CD14-positive monocyte (primary cell): ENCODE measurements at regions not wholly inside any gene's neighbourhood (a gene's known extent, or its start where the extent isn't known, plus 50 kb on each side); places are given as distances from the start of the nearest gene placed in this dataset.
"Not testable (repeated sequence)": the region's sequence is repeated elsewhere in the genome, so short reads cannot be mapped to it uniquely, and the experiment has no call there.

ENCODE experiments used
- DNase-seq, 3 donors: peaks; one replicate each; pipeline ENCODE4 v3.0.0-alpha.2; 2011 to 2022
- H2AFZ ChIP-seq: 2 replicates; pipeline ENCODE4 v1.6.0; 2012; ENCODE audit warnings: mild to moderate bottlenecking, low read depth, low read length, inconsistent platforms; ENCODE audit not compliant: insufficient read depth, poor library complexity, severe bottlenecking
- H3K27ac ChIP-seq, 2 donors: 1 replicate in 1 of 2; 2 replicates in 1 of 2; pipeline ENCODE4 v1.5.1; 2012 to 2013; ENCODE audit warnings: low read length in 2 of 2, control low read depth in 1 of 2, inconsistent platforms in 1 of 2, low read depth in 1 of 2, mild to moderate bottlenecking in 1 of 2
- H3K27me3 ChIP-seq, 2 donors: one replicate each; pipeline versions ENCODE4 v1.6.0 to v1.6.1; 2011 to 2013; ENCODE audit warnings: low read length in 2 of 2; ENCODE audit not compliant: control insufficient read depth in 2 of 2, insufficient read depth in 2 of 2
- H3K36me3 ChIP-seq, 2 donors: replicated peaks in 1 of 2; 1 replicate in 1 of 2; 2 replicates in 1 of 2; pipeline versions ENCODE4 v1.5.1 to v1.6.1; 2012 to 2013; ENCODE audit warnings: low read length in 2 of 2, control low read depth in 1 of 2, inconsistent platforms in 1 of 2, mild to moderate bottlenecking in 1 of 2; ENCODE audit not compliant: insufficient read depth in 2 of 2, control insufficient read depth in 1 of 2
- H3K4me1 ChIP-seq, 2 donors: 1 replicate in 1 of 2; 2 replicates in 1 of 2; pipeline versions ENCODE4 v1.5.1 to v1.6.1; 2012 to 2013; ENCODE audit warnings: low read length in 2 of 2, control low read depth in 1 of 2, inconsistent platforms in 1 of 2, mild to moderate bottlenecking in 1 of 2, moderate library complexity in 1 of 2; ENCODE audit not compliant: insufficient read depth in 2 of 2, control insufficient read depth in 1 of 2
- H3K4me2 ChIP-seq: replicated peaks from 2 replicates; pipeline ENCODE3; 2012; ENCODE audit warnings: low read length, moderate library complexity, mild to moderate bottlenecking; ENCODE audit not compliant: poor library complexity, severe bottlenecking; ENCODE audit errors: extremely low read depth
- H3K4me3 ChIP-seq, 3 experiments: fragments of 200-600 bp in 1 of 3; sonication (generic) in 1 of 3; replicated peaks in 1 of 3; 1 replicate in 2 of 3; 2 replicates in 1 of 3; pipeline ENCODE4 v1.5.1; 2011 to 2013; ENCODE audit warnings: low read length in 3 of 3, mild to moderate bottlenecking in 3 of 3, control low read depth in 2 of 3, low read depth in 2 of 3, inconsistent platforms in 1 of 3, moderate library complexity in 1 of 3
- H3K79me2 ChIP-seq: 2 replicates; pipeline ENCODE4 v1.6.0; 2012; ENCODE audit warnings: mild to moderate bottlenecking, control low read depth, inconsistent platforms, low read length, moderate library complexity; ENCODE audit not compliant: insufficient read depth
- H3K9ac ChIP-seq: 2 replicates; pipeline ENCODE4 v1.6.0; 2017; ENCODE audit warnings: low read length, mild to moderate bottlenecking; ENCODE audit not compliant: insufficient read depth, poor library complexity, severe bottlenecking
- H3K9me3 ChIP-seq, 2 donors: replicated peaks in 1 of 2; 1 replicate in 1 of 2; 2 replicates in 1 of 2; pipeline versions ENCODE4 v1.5.1 to v1.6.1; 2012 to 2013; ENCODE audit warnings: low read length in 2 of 2, control low read depth in 1 of 2; ENCODE audit not compliant: control insufficient read depth in 1 of 2, insufficient read depth in 1 of 2
- H4K20me1 ChIP-seq: 2 replicates; pipeline ENCODE4 v1.6.0; 2012; ENCODE audit warnings: mild to moderate bottlenecking, low read length, control low read depth, moderate library complexity; ENCODE audit not compliant: insufficient read depth
- H3K27ac Mint-ChIP-seq, 7 donors: one replicate each; pipeline ENCODE4 v1.8.0; 2020; ENCODE audit warnings: mild to moderate bottlenecking in 7 of 7, mixed read lengths in 7 of 7, moderate library complexity in 6 of 7, inconsistent platforms in 2 of 7
- H3K27me3 Mint-ChIP-seq, 3 donors: one replicate each; pipeline ENCODE4 v1.8.0; 2021 to 2022; ENCODE audit warnings: low read depth in 3 of 3, mild to moderate bottlenecking in 3 of 3, mixed read lengths in 3 of 3, moderate library complexity in 3 of 3, inconsistent platforms in 1 of 3
- H3K36me3 Mint-ChIP-seq, 2 donors: one replicate each; pipeline ENCODE4 v1.8.0; 2020; ENCODE audit warnings: mixed read lengths in 2 of 2, inconsistent platforms in 1 of 2, mild to moderate bottlenecking in 1 of 2
- H3K4me1 Mint-ChIP-seq: one replicate; pipeline ENCODE4 v1.8.0; 2020; ENCODE audit warnings: mild to moderate bottlenecking, mixed read lengths
- H3K4me3 Mint-ChIP-seq, 2 donors: one replicate each; pipeline ENCODE4 v1.8.0; 2020; ENCODE audit warnings: mild to moderate bottlenecking in 2 of 2, mixed read lengths in 2 of 2, moderate library complexity in 1 of 2
- H3K9me3 Mint-ChIP-seq, 7 donors: one replicate each; pipeline ENCODE4 v1.8.0; 2020 to 2022; ENCODE audit warnings: mixed read lengths in 7 of 7, mild to moderate bottlenecking in 6 of 7, moderate library complexity in 6 of 7, inconsistent platforms in 2 of 7
- WGBS: methylation state at CpG from one replicate; pipeline ENCODE4 v1.1.5; 2013; ENCODE audit warnings: missing lambda C conversion rate; ENCODE audit not compliant: insufficient coverage; 5-methylcytosine and 5-hydroxymethylcytosine counted together
- intact Hi-C, 2 donors: fragments of 100-400 bp; cut with micrococcal nuclease; formaldehyde crosslinking; loops; one replicate each; pipeline versions ENCODE4 v1.15.0 to v1.15.1; 2023
- TF ChIP-seq, protein P1 (sequence below): fragments of 200-600 bp; IDR thresholded peaks from one replicate; pipeline ENCODE4 v1.8.0; 2022; ENCODE audit warnings: antibody characterized with exemption, mild to moderate bottlenecking

GRCh38 chr9:65458992-65459391, 174.0 kb upstream of the FOXD4L5 start:
- no peaks in the 10 kb centered on the region for H3K36me3 ChIP-seq
- TF ChIP-seq, protein P1, sequence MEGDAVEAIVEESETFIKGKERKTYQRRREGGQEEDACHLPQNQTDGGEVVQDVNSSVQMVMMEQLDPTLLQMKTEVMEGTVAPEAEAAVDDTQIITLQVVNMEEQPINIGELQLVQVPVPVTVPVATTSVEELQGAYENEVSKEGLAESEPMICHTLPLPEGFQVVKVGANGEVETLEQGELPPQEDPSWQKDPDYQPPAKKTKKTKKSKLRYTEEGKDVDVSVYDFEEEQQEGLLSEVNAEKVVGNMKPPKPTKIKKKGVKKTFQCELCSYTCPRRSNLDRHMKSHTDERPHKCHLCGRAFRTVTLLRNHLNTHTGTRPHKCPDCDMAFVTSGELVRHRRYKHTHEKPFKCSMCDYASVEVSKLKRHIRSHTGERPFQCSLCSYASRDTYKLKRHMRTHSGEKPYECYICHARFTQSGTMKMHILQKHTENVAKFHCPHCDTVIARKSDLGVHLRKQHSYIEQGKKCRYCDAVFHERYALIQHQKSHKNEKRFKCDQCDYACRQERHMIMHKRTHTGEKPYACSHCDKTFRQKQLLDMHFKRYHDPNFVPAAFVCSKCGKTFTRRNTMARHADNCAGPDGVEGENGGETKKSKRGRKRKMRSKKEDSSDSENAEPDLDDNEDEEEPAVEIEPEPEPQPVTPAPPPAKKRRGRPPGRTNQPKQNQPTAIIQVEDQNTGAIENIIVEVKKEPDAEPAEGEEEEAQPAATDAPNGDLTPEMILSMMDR, result no peak
- 87% methylated on average over 8 of the region's 10 CpGs for WGBS
- Mint-ChIP-seq H3K27me3 (no peaks in the 10 kb centered on the region), H3K9me3 (peaks cover 22 to 78% (median 56%) of the 10 kb centered on the region in 7 donors), H3K27ac (no peak overlapping the region), H3K4me3 (no peak overlapping the region), H3K4me1 (no peaks in the 10 kb centered on the region), H3K36me3 (no peaks in the 10 kb centered on the region)
- peaks cover 46 to 80% of the 10 kb centered on the region in 2 donors for H3K9me3 ChIP-seq
- no peaks in the 10 kb centered on the region for H3K79me2 ChIP-seq
- H2AFZ ChIP-seq, result no peak overlapping the region
- H3K9ac ChIP-seq, result no peak overlapping the region
- no peaks in the 10 kb centered on the region for H4K20me1 ChIP-seq
- intact Hi-C loops, result no loop called here
- H3K4me1 ChIP-seq, result no peaks in the 10 kb centered on the region
- no peak overlapping the region for H3K27ac ChIP-seq
- no peak overlapping the region for H3K4me2 ChIP-seq
- H3K27me3 ChIP-seq, result no peaks in the 10 kb centered on the region
- no peak for DNase-seq
- H3K4me3 ChIP-seq, result no peak overlapping the region

DNA sequence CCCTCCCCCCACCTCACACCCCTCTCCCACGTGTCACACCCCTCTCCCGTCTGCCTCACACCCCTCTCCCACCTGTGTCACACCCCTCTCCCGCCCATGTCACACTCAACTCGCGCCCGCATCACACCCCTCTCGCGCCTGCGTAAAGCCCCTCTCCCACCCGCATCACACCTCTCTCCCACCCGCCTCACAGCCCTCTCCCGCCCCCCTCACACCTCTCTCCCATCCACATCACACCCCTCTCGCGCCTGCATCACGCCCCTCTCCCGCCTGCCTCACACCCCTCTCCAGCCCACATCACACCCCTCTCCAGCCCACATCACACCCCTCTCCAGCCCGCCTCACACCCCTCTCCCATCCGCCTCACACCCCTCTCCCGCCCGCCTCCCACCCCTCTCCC, 173.5 kb upstream of the FOXD4L5 start:
- 92% methylated on average over 17 of the region's 20 CpGs for WGBS
- Mint-ChIP-seq H3K27me3 (no peaks in the 10 kb centered on the region), H3K36me3 (no peaks in the 10 kb centered on the region), H3K4me3 (no peak overlapping the region), H3K27ac (no peak overlapping the region), H3K4me1 (no peaks in the 10 kb centered on the region), H3K9me3 (peaks cover 20 to 77% (median 55%) of the 10 kb centered on the region in 7 donors)
- intact Hi-C loops, result no loop called here
- H3K27me3 ChIP-seq, result no peaks in the 10 kb centered on the region
- H3K4me3 ChIP-seq, result no peak overlapping the region
- no peak overlapping the region for H3K9ac ChIP-seq
- no peaks in the 10 kb centered on the region for H3K36me3 ChIP-seq
- H3K4me1 ChIP-seq, result no peaks in the 10 kb centered on the region
- H3K9me3 ChIP-seq, result peaks cover 41 to 81% of the 10 kb centered on the region in 2 donors
- DNase-seq, result no peak
- no peak overlapping the region for H2AFZ ChIP-seq
- H3K4me2 ChIP-seq, result no peak overlapping the region
- H3K79me2 ChIP-seq, result no peaks in the 10 kb centered on the region
- TF ChIP-seq, protein P1, result no peak
- no peaks in the 10 kb centered on the region for H4K20me1 ChIP-seq
- H3K27ac ChIP-seq, result no peak overlapping the region

- H3K27ac ChIP-seq, H2AFZ ChIP-seq, H3K79me2 ChIP-seq, H4K20me1 ChIP-seq, DNase-seq, H3K36me3 Mint-ChIP-seq, H3K27me3 Mint-ChIP-seq, intact Hi-C loops, H3K27me3 ChIP-seq, H3K4me3 Mint-ChIP-seq, H3K9ac ChIP-seq, H3K27ac Mint-ChIP-seq, H3K4me1 Mint-ChIP-seq, H3K4me2 ChIP-seq, H3K4me1 ChIP-seq, H3K36me3 ChIP-seq, H3K4me3 ChIP-seq: not testable (repeated sequence)
- WGBS, result 91% methylated on average over 10 of the region's 18 CpGs
- H3K9me3 ChIP-seq, result peaks cover 46 to 75% of the 10 kb centered on the region in 2 donors
- H3K9me3 Mint-ChIP-seq, result peaks cover 19 to 69% (median 48%) of the 10 kb centered on the region in 7 donors
These were observed 172.0 kb upstream of the FOXD4L5 start for GRCh38 chr9:65456991-65457390.
